Right atrium auricular region (tissue), 2 donors: ENCODE measurements at regions not wholly inside any gene's neighbourhood (a gene's known extent, or its start where the extent isn't known, plus 50 kb on each side); places are given as distances from the start of the nearest gene placed in this dataset.

Source experiments
- DNase-seq: peaks from one replicate; pipeline ENCODE4 v3.0.0-alpha.2; 2019; ENCODE audit warnings: low spot score
- H3K27ac ChIP-seq, 2 donors: fragments of 200-600 bp; sonication (generic); 1 replicate in 1 of 2; 2 replicates in 1 of 2; pipeline ENCODE4 v1.5.1; 2016 to 2019
- H3K27me3 ChIP-seq, 2 donors: fragments of 200-600 bp; sonication (generic); one replicate each; pipeline versions ENCODE4 v1.5.1 to v1.6.0; 2017 to 2019
- H3K36me3 ChIP-seq: fragments of 200-600 bp; sonication (generic); one replicate; pipeline ENCODE4 v1.5.1; 2016
- H3K4me1 ChIP-seq, 2 donors: fragments of 200-600 bp; sonication (generic); one replicate each; pipeline versions ENCODE4 v1.5.1 to v1.6.0; 2017 to 2019
- H3K4me3 ChIP-seq, 2 donors: fragments of 200-600 bp; sonication (generic); 1 replicate in 1 of 2; 2 replicates in 1 of 2; pipeline ENCODE4 v1.5.1; 2017 to 2019; ENCODE audit warnings: mild to moderate bottlenecking in 1 of 2, moderate library complexity in 1 of 2
- H3K9me3 ChIP-seq, 2 donors: fragments of 200-600 bp; sonication (generic); one replicate each; pipeline ENCODE4 v1.5.1; 2019
- TF ChIP-seq, protein P1 (sequence below), 2 donors: fragments of 200-600 bp; sonication (generic); IDR thresholded peaks; one replicate each; pipeline ENCODE4 v1.5.1; 2019; ENCODE audit warnings: antibody characterized with exemption in 2 of 2

DNA sequence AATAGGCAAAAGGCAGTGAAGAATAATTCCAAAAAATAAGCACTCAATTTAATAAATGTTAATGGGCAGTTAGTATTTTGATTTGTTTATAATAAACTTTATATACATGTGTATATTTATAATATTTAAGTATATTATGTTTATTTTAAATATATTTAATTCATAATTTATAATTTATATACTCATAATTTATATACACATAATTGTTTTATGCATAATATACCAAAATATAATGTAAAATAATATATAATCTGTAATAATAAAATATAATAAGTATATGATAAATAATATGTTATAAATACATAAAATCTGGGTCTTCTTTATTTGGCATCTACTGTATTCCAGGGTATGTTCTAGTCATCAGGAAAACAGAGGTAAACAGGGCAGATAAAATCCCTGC lies 100.2 kb upstream of the ARID2 start:
- DNase-seq, result no peak
- no peaks in the 10 kb centered on the region for H3K9me3 ChIP-seq
- TF ChIP-seq, protein P1, sequence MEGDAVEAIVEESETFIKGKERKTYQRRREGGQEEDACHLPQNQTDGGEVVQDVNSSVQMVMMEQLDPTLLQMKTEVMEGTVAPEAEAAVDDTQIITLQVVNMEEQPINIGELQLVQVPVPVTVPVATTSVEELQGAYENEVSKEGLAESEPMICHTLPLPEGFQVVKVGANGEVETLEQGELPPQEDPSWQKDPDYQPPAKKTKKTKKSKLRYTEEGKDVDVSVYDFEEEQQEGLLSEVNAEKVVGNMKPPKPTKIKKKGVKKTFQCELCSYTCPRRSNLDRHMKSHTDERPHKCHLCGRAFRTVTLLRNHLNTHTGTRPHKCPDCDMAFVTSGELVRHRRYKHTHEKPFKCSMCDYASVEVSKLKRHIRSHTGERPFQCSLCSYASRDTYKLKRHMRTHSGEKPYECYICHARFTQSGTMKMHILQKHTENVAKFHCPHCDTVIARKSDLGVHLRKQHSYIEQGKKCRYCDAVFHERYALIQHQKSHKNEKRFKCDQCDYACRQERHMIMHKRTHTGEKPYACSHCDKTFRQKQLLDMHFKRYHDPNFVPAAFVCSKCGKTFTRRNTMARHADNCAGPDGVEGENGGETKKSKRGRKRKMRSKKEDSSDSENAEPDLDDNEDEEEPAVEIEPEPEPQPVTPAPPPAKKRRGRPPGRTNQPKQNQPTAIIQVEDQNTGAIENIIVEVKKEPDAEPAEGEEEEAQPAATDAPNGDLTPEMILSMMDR (IDR thresholded peaks at IDR 0.05), result no peak
- no peaks in the 10 kb centered on the region for H3K4me1 ChIP-seq
- H3K27me3 ChIP-seq, result no peaks in the 10 kb centered on the region
- H3K4me3 ChIP-seq, result no peak overlapping the region
- no peak overlapping the region for H3K27ac ChIP-seq
- no peaks in the 10 kb centered on the region for H3K36me3 ChIP-seq

- Histone ChIP-seq H3K9me3 (no peaks in the 10 kb centered on the region), H3K36me3 (no peaks in the 10 kb centered on the region), H3K27me3 (no peaks in the 10 kb centered on the region), H3K4me3 (no peak overlapping the region), H3K27ac (no peak overlapping the region), H3K4me1 (no peaks in the 10 kb centered on the region)
- TF ChIP-seq, protein P1 (IDR thresholded peaks at IDR 0.05), result no peak
- DNase-seq, result no peak
These were observed 95.8 kb upstream of the ARID2 start for GRCh38 chr12:45633733-45634132.

GRCh38 chr12:45634273-45634917 lies 95.1 kb upstream of the ARID2 start:
- TF ChIP-seq, protein P1 (IDR thresholded peaks at IDR 0.05), result no peak
- H3K4me1 ChIP-seq, result no peaks in the 10 kb centered on the region
- no peak for DNase-seq
- H3K27me3 ChIP-seq, result no peaks in the 10 kb centered on the region
- H3K27ac ChIP-seq, result no peak overlapping the region
- no peak overlapping the region for H3K4me3 ChIP-seq
- no peaks in the 10 kb centered on the region for H3K36me3 ChIP-seq
- H3K9me3 ChIP-seq, result no peaks in the 10 kb centered on the region

- H3K4me1 ChIP-seq, result no peaks in the 10 kb centered on the region
- no peaks in the 10 kb centered on the region for H3K9me3 ChIP-seq
- no peaks in the 10 kb centered on the region for H3K27me3 ChIP-seq
- no peak overlapping the region for H3K4me3 ChIP-seq
- H3K27ac ChIP-seq, result no peak overlapping the region
- TF ChIP-seq, protein P1 (IDR thresholded peaks at IDR 0.05), result no peak
- DNase-seq, result no peak
- H3K36me3 ChIP-seq, result no peaks in the 10 kb centered on the region
These were observed 92.3 kb upstream of the ARID2 start for GRCh38 chr12:45637242-45637641.

GRCh38 chr12:45637706-45638105 lies 91.8 kb upstream of the ARID2 start:
- no peaks in the 10 kb centered on the region for H3K36me3 ChIP-seq
- TF ChIP-seq, protein P1 (IDR thresholded peaks at IDR 0.05), result no peak
- no peaks in the 10 kb centered on the region for H3K9me3 ChIP-seq
- H3K27me3 ChIP-seq, result no peaks in the 10 kb centered on the region
- no peaks in the 10 kb centered on the region for H3K4me1 ChIP-seq
- no peak overlapping the region for H3K27ac ChIP-seq
- no peak overlapping the region for H3K4me3 ChIP-seq
- no peak for DNase-seq

DNA sequence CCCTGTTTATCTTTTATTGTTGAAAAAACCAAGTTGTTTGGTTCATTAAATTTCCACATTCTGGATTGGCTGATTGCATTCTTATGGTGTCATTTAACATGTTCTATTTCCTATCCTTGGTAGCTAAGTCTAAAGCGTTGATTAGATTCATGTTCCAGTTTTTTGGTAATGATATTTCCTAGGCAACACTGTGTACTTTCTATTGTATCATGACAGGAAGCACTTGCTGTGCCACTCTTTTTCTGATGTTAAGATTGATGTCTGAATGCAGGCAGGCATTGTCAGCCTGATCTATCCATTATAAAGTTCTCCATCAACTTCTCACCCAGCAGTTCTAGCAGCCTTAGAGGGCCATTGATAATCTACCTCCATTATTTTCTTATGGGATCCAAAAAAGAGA lies 91.1 kb upstream of the ARID2 start:
- Histone ChIP-seq H3K4me3 (no peak overlapping the region), H3K27ac (no peak overlapping the region), H3K4me1 (no peaks in the 10 kb centered on the region), H3K27me3 (no peaks in the 10 kb centered on the region), H3K9me3 (no peaks in the 10 kb centered on the region), H3K36me3 (no peaks in the 10 kb centered on the region)
- DNase-seq, result no peak
- TF ChIP-seq, protein P1 (IDR thresholded peaks at IDR 0.05), result no peak
